Nephron progenitor cell (in vitro differentiated cells): ENCODE measurements at regions not wholly inside any gene's neighbourhood (a gene's known extent, or its start where the extent isn't known, plus 50 kb on each side); places are given as distances from the start of the nearest gene placed in this dataset.
A peak's percentile ranks its signal among the peaks of the same experiment; 100 is the strongest.

Source experiments
- DNase-seq: peaks from one replicate; pipeline ENCODE4 v3.0.0; 2021
- H3K27ac Mint-ChIP-seq: 2 replicates; pipeline ENCODE4 v1.8.0; 2021; ENCODE audit warnings: mild to moderate bottlenecking, moderate library complexity, mixed read lengths
- H3K27me3 Mint-ChIP-seq: 2 replicates; pipeline ENCODE4 v1.8.0; 2021; ENCODE audit warnings: mild to moderate bottlenecking, low read depth, mixed read lengths; ENCODE audit not compliant: poor library complexity
- H3K36me3 Mint-ChIP-seq: 2 replicates; pipeline ENCODE4 v1.8.0; 2021; ENCODE audit warnings: low read depth, mixed read lengths
- H3K4me1 Mint-ChIP-seq: 2 replicates; pipeline ENCODE4 v1.8.0; 2021; ENCODE audit warnings: mixed read lengths
- H3K4me3 Mint-ChIP-seq: 2 replicates; pipeline ENCODE4 v1.8.0; 2021; ENCODE audit warnings: mild to moderate bottlenecking, moderate library complexity, mixed read lengths
- H3K9me3 Mint-ChIP-seq: 2 replicates; pipeline ENCODE4 v1.8.0; 2021; ENCODE audit warnings: mild to moderate bottlenecking, moderate library complexity, mixed read lengths
- TF ChIP-seq, protein P1 (sequence below): fragments of 200-600 bp; sonication (generic); IDR thresholded peaks from 2 replicates; pipeline ENCODE4 v1.5.0; 2021; ENCODE audit warnings: antibody characterized with exemption

GRCh38 chr6:14873781-14874441, 372.0 kb upstream of the JARID2 start:
- Mint-ChIP-seq H3K36me3 (no peaks in the 10 kb centered on the region), H3K4me1 (peaks cover 40% of the 10 kb centered on the region), H3K27ac (no peak overlapping the region), H3K4me3 (no peak overlapping the region), H3K27me3 (peaks cover 10% of the 10 kb centered on the region), H3K9me3 (no peaks in the 10 kb centered on the region)
- no peak for DNase-seq
- TF ChIP-seq, protein P1, sequence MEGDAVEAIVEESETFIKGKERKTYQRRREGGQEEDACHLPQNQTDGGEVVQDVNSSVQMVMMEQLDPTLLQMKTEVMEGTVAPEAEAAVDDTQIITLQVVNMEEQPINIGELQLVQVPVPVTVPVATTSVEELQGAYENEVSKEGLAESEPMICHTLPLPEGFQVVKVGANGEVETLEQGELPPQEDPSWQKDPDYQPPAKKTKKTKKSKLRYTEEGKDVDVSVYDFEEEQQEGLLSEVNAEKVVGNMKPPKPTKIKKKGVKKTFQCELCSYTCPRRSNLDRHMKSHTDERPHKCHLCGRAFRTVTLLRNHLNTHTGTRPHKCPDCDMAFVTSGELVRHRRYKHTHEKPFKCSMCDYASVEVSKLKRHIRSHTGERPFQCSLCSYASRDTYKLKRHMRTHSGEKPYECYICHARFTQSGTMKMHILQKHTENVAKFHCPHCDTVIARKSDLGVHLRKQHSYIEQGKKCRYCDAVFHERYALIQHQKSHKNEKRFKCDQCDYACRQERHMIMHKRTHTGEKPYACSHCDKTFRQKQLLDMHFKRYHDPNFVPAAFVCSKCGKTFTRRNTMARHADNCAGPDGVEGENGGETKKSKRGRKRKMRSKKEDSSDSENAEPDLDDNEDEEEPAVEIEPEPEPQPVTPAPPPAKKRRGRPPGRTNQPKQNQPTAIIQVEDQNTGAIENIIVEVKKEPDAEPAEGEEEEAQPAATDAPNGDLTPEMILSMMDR: no peak

GRCh38 chr6:14874975-14875480, 370.8 kb upstream of the JARID2 start:
- no peak overlapping the region for H3K4me3 Mint-ChIP-seq
- peaks cover 8% of the 10 kb centered on the region for H3K27me3 Mint-ChIP-seq
- TF ChIP-seq, protein P1: no peak
- no peak for DNase-seq
- no peaks in the 10 kb centered on the region for H3K36me3 Mint-ChIP-seq
- no peaks in the 10 kb centered on the region for H3K9me3 Mint-ChIP-seq
- H3K4me1 Mint-ChIP-seq: peaks cover 41% of the 10 kb centered on the region
- H3K27ac Mint-ChIP-seq: no peak overlapping the region

DNA sequence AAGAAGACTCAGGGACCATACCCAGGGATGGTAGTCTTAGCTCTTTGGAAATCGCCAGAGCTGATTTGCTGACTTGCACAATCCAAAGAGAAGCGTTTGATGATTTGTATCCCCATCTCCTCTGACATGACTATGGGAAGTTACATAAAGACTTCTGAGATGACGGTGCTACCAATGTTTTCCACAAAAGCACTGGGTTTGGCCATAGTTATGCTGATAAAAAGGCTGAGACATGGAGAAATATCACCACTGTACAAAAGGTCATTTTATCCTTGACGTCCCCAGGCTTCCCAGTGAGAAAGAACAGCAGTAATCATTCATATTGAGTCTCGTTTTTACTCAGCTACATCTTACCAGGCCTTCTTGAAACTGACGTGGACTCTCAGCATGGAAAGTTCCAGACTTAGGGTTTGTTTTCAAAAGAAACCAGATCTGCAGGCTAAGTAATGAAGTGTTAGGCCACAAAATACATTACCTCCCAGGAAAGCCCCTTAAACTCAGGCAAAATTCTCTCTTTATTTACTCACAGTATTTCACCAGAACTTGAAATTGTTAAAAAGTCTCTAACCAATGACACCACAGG, 370.3 kb upstream of the JARID2 start:
- Mint-ChIP-seq H3K27me3 (peaks cover 8% of the 10 kb centered on the region), H3K36me3 (no peaks in the 10 kb centered on the region), H3K9me3 (no peaks in the 10 kb centered on the region), H3K4me1 (peaks cover 47% of the 10 kb centered on the region), H3K4me3 (no peak overlapping the region), H3K27ac (no peak overlapping the region)
- TF ChIP-seq, protein P1: no peak
- DNase-seq: no peak

DNA sequence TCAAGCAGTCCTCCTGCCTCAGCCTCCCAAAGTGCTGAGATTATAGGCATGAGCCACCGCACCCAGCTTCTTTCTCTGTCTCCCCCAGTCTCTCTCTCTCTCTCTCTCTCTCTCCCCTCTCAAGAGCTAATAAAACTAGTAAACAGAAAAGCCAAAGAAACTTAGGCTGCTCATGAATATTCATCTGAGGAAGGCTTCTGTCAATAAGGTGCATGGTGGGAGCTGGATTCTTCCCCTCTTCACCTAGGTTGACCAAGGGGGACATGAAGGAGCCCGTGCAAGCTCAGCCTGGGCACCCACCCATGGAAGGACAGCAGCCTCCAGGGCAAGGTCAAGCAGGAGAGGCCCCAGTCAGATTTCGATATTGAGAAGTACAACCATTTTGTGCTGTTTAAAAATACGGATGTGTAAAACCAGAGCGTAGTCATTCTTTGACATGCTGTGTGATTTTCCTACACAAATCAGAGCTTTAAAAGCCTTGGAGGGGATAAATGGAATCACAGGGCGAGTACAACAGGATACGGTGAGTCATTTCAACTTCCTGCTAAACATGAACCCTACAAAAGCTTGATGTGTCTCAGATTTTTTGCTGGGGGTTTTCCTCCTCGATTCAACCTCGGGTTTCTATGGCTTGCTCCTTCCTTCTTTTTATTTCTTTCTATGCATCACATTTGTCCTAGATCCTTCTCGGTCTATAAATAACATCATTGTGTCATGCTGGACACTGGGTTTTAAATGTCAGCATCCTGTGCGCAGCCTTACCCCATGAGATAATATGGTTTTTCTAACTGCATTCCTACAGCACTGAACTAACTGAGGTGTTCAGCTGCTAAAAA, 368.9 kb upstream of the JARID2 start:
- Mint-ChIP-seq H3K36me3 (no peaks in the 10 kb centered on the region), H3K27ac (peak overlapping the region; percentile 90), H3K4me3 (no peak overlapping the region), H3K9me3 (no peaks in the 10 kb centered on the region), H3K4me1 (peaks cover 60% of the 10 kb centered on the region), H3K27me3 (peaks cover 8% of the 10 kb centered on the region)
- TF ChIP-seq, protein P1: no peak
- DNase-seq: no peak

DNA sequence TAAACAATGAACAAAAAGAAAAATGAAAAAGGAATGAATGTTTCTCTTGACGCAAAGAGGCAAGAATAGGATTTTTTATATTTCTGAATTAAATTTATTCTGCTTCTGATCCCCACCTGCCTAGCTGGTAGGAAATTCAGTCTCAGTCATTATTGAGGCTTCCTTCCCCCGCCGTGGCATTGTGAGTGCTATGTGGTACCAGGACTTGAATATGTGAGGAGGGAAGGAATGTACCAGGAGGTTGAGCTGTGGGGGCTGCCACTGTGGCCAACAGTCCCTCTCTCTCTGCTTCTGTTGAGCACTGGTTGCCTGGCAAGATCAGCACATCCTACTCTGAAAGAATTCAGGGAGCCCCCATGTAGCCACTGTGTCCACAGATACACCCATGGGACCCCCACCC, 368.1 kb upstream of the JARID2 start:
- TF ChIP-seq, protein P1: no peak
- Mint-ChIP-seq H3K9me3 (no peaks in the 10 kb centered on the region), H3K27ac (no peak overlapping the region), H3K36me3 (no peaks in the 10 kb centered on the region), H3K27me3 (peaks cover 8% of the 10 kb centered on the region), H3K4me3 (no peak overlapping the region), H3K4me1 (peaks cover 60% of the 10 kb centered on the region)
- no peak for DNase-seq
